H1 (cell line): ENCODE measurements at regions not wholly inside any gene's neighbourhood (a gene's known extent, or its start where the extent isn't known, plus 50 kb on each side); places are given as distances from the start of the nearest gene placed in this dataset.

ENCODE experiments used
- CTCF ChIA-PET: fragments of 300-600 bp; sonication (Branson Sonifier 250); formaldehyde crosslinking; loops from one replicate; lab custom pipeline; 2021; ENCODE audit not compliant: partially characterized antibody; lab: Charles Lee
- POLR2A ChIA-PET: fragments of 300-600 bp; sonication (Branson Sonifier 250); formaldehyde crosslinking; loops from one replicate; lab custom pipeline; 2021; ENCODE audit warnings: inconsistent platforms; ENCODE audit not compliant: partially characterized antibody; lab: Charles Lee
- DNase-seq, 2 experiments: peaks; one replicate each; pipeline versions ENCODE4 v3.0.0 to v3.0.0-alpha.2; 2010 to 2022; ENCODE audit warnings: low spot score in 2 of 2, low read depth in 1 of 2, mixed read lengths in 1 of 2
- FAIRE-seq: peaks from 2 replicates; lab custom pipeline; 2011; peaks lifted over from hg19 to GRCh38; lab: Jason Lieb, UNC
- H2AFZ ChIP-seq: 2 replicates; pipeline ENCODE4 v1.8.1; 2012; ENCODE audit warnings: low read length, inconsistent platforms
- H2AK5ac ChIP-seq: 2 replicates; pipeline ENCODE4 v1.6.1; 2013; ENCODE audit warnings: low read depth, low read length
- H2BK120ac ChIP-seq: replicated peaks from 2 replicates; pipeline ENCODE3; 2013; ENCODE audit warnings: low read depth, low read length, inconsistent platforms
- H2BK12ac ChIP-seq: 2 replicates; pipeline ENCODE4 v1.6.1; 2013; ENCODE audit warnings: low read depth, low read length
- H2BK15ac ChIP-seq: 2 replicates; pipeline ENCODE4 v1.6.1; 2013; ENCODE audit warnings: low read length
- H2BK20ac ChIP-seq: 2 replicates; pipeline ENCODE4 v1.6.1; 2013; ENCODE audit warnings: low read length
- H2BK5ac ChIP-seq: 2 replicates; pipeline ENCODE4 v1.6.1; 2013; ENCODE audit warnings: low read depth, low read length
- H3K14ac ChIP-seq: 2 replicates; pipeline ENCODE4 v1.6.1; 2013; ENCODE audit warnings: inconsistent platforms; ENCODE audit not compliant: insufficient read length
- H3K18ac ChIP-seq: 2 replicates; pipeline ENCODE4 v1.6.1; 2013; ENCODE audit warnings: low read length; ENCODE audit errors: extremely low read depth
- H3K23ac ChIP-seq: 2 replicates; pipeline ENCODE4 v1.6.1; 2013; ENCODE audit warnings: inconsistent platforms; ENCODE audit not compliant: insufficient read length
- H3K23me2 ChIP-seq: 2 replicates; pipeline ENCODE4 v1.6.1; 2013; ENCODE audit warnings: low read depth, low read length
- H3K27ac ChIP-seq: 2 replicates; pipeline ENCODE4 v1.6.1; 2011; ENCODE audit warnings: low read depth, low read length, inconsistent platforms
- H3K27me3 ChIP-seq, 4 experiments: replicated peaks in 1 of 4; 1 replicate in 1 of 4; 2 replicates in 3 of 4; pipeline versions ENCODE4 v1.6.1 to v1.8.1; 2011 to 2013; ENCODE audit warnings: low read length in 3 of 4, mild to moderate bottlenecking in 3 of 4, inconsistent platforms in 2 of 4, mixed read lengths in 2 of 4, moderate library complexity in 1 of 4; ENCODE audit not compliant: control insufficient read depth in 3 of 4, insufficient read depth in 3 of 4; ENCODE audit errors: extremely low read depth in 1 of 4
- H3K36me3 ChIP-seq, 4 experiments: 2 replicates each; pipeline versions ENCODE4 v1.6.1 to v1.8.1; 2011 to 2013; ENCODE audit warnings: mild to moderate bottlenecking in 4 of 4, low read length in 3 of 4, moderate library complexity in 2 of 4, control low read depth in 1 of 4, inconsistent platforms in 1 of 4; ENCODE audit not compliant: insufficient read depth in 4 of 4, control insufficient read depth in 2 of 4
- H3K4ac ChIP-seq: replicated peaks from 2 replicates; pipeline ENCODE3; 2013; ENCODE audit warnings: low read length, low read depth, mixed read lengths, inconsistent platforms; ENCODE audit not compliant: insufficient read length
- H3K4me1 ChIP-seq, 4 experiments: replicated peaks in 1 of 4; 1 replicate in 1 of 4; 2 replicates in 3 of 4; pipeline versions ENCODE4 v1.6.1 to v1.8.1; 2011 to 2013; ENCODE audit warnings: low read length in 3 of 4, inconsistent platforms in 2 of 4, mixed read lengths in 1 of 4; ENCODE audit not compliant: insufficient read depth in 4 of 4, control insufficient read depth in 3 of 4
- H3K4me2 ChIP-seq, 2 experiments: 2 replicates each; pipeline versions ENCODE4 v1.6.1 to v1.8.1; 2011 to 2013; ENCODE audit warnings: low read depth in 2 of 2, low read length in 2 of 2, control low read depth in 1 of 2, inconsistent platforms in 1 of 2, mild to moderate bottlenecking in 1 of 2; ENCODE audit not compliant: insufficient read depth in 1 of 2
- H3K4me3 ChIP-seq, 4 experiments: fragments of 200-600, 300-600 bp in 1 of 4; sonication (generic), shearing (Covaris generic), sonication (Bioruptor Twin) in 1 of 4; 2 replicates each; pipeline versions ENCODE4 v1.5.1 to v1.8.1; 2011 to 2016; ENCODE audit warnings: low read length in 4 of 4, low read depth in 3 of 4, control low read depth in 2 of 4, inconsistent platforms in 2 of 4, mild to moderate bottlenecking in 2 of 4, mixed read lengths in 1 of 4, moderate library complexity in 1 of 4; ENCODE audit not compliant: insufficient read depth in 2 of 4; ENCODE audit errors: extremely low read depth in 1 of 4
- H3K56ac ChIP-seq: replicated peaks from 2 replicates; pipeline ENCODE3; 2013; ENCODE audit warnings: low read depth, mild to moderate bottlenecking, mixed read lengths, low read length, inconsistent platforms; ENCODE audit not compliant: insufficient read length
- H3K79me1 ChIP-seq: 2 replicates; pipeline ENCODE4 v1.6.1; 2013; ENCODE audit warnings: low read depth, low read length, control low read depth
- H3K79me2 ChIP-seq, 2 experiments: 2 replicates each; pipeline versions ENCODE4 v1.6.1 to v1.8.1; 2012 to 2013; ENCODE audit warnings: low read length in 2 of 2, mild to moderate bottlenecking in 2 of 2, inconsistent platforms in 1 of 2; ENCODE audit not compliant: insufficient read depth in 2 of 2, control insufficient read depth in 1 of 2
- H3K9ac ChIP-seq, 4 experiments: replicated peaks in 1 of 4; 1 replicate in 1 of 4; 2 replicates in 3 of 4; pipeline versions ENCODE4 v1.6.1 to v1.8.1; 2011 to 2013; ENCODE audit warnings: low read depth in 3 of 4, low read length in 3 of 4, control low read depth in 2 of 4, mild to moderate bottlenecking in 2 of 4, moderate library complexity in 2 of 4, inconsistent platforms in 1 of 4; ENCODE audit errors: extremely low read depth in 1 of 4
- H3K9me3 ChIP-seq, 2 experiments: 2 replicates each; pipeline versions ENCODE4 v1.6.1 to v1.8.1; 2012 to 2013; ENCODE audit warnings: mild to moderate bottlenecking in 2 of 2, moderate library complexity in 2 of 2, control low read depth in 1 of 2, inconsistent platforms in 1 of 2, low read depth in 1 of 2, low read length in 1 of 2, mixed read lengths in 1 of 2; ENCODE audit not compliant: insufficient read depth in 2 of 2
- H4K20me1 ChIP-seq, 2 experiments: replicated peaks in 1 of 2; 2 replicates each; pipeline versions ENCODE3 to v1.8.1; 2011 to 2013; ENCODE audit warnings: inconsistent platforms in 2 of 2, low read length in 2 of 2, mild to moderate bottlenecking in 1 of 2; ENCODE audit not compliant: insufficient read depth in 2 of 2, control insufficient read depth in 1 of 2
- H4K5ac ChIP-seq: 2 replicates; pipeline ENCODE4 v1.6.1; 2013; ENCODE audit warnings: low read length, low read depth, mixed read lengths, inconsistent platforms; ENCODE audit not compliant: insufficient read length
- H4K8ac ChIP-seq: 2 replicates; pipeline ENCODE4 v1.8.0; 2013; ENCODE audit warnings: mild to moderate bottlenecking, moderate library complexity, low read length, inconsistent platforms; ENCODE audit not compliant: insufficient read depth; ENCODE audit errors: extremely low read depth
- H4K91ac ChIP-seq: replicated peaks from 2 replicates; pipeline ENCODE3; 2013; ENCODE audit warnings: low read length, mixed read lengths, inconsistent platforms; ENCODE audit not compliant: insufficient read length
- FOSL1 ChIP-seq: IDR thresholded peaks from 2 replicates; pipeline ENCODE4 v1.6.1; 2011; ENCODE audit warnings: mild to moderate bottlenecking, low read depth, low read length, moderate library complexity; ENCODE audit not compliant: insufficient read depth
- WGBS, 2 experiments: shearing (Covaris generic) in 1 of 2; methylation state at CpG; one replicate each; pipeline versions ENCODE4 v1.1.6 to v1.1.7; 2013 to 2015; ENCODE audit warnings: low lambda C conversion rate in 2 of 2, mixed read lengths in 2 of 2, inconsistent platforms in 1 of 2, low coverage in 1 of 2, missing lambda C conversion rate in 1 of 2; ENCODE audit not compliant: insufficient replicate concordance in 2 of 2, insufficient coverage in 1 of 2, insufficient read length in 1 of 2; ENCODE audit errors: extremely low coverage in 1 of 2, missing lambda C conversion rate in 1 of 2; 5-methylcytosine and 5-hydroxymethylcytosine counted together

- Histone ChIP-seq H3K79me2 (no peaks in the 10 kb centered on the region), H2BK120ac (no peak overlapping the region), H3K27me3 (no peaks in the 10 kb centered on the region), H2AFZ (peak overlapping the region; percentile 76; the same call in 1 of the 2 replicates), H3K4ac (no peak overlapping the region), H3K27ac (no peak overlapping the region), H4K91ac (no peak overlapping the region), H3K4me2 (no peak overlapping the region), H2BK15ac (no peak overlapping the region), H3K4me1 (peaks cover 0 to 10% (median under 1%) of the 10 kb centered on the region in 4 experiments; a peak in 5 of 7 replicates), H3K79me1 (no peaks in the 10 kb centered on the region), H4K8ac (no peak overlapping the region), H4K5ac (no peak overlapping the region), H2BK5ac (no peak overlapping the region), H3K9me3 (0 out of 4 replicates have a peak, but pooled peaks cover 0 to 2% of the 10 kb centered on the region in 2 experiments), H3K4me3 (no peak overlapping the region), H3K18ac (no peak overlapping the region), H3K56ac (no peak overlapping the region), H2BK12ac (no peak overlapping the region), H4K20me1 (no peaks in the 10 kb centered on the region), H3K9ac (no peak overlapping the region), H3K23me2 (no peaks in the 10 kb centered on the region), H3K14ac (no peak overlapping the region), H3K23ac (no peak overlapping the region), H2BK20ac (no peak overlapping the region), H2AK5ac (no peak overlapping the region)
- no peak for FAIRE-seq
- DNase-seq, result no peak
- 74% methylated on average over 8 of the region's 8 CpGs; no CpG with 5 or more reads in 1 of the 2 experiments for WGBS, 2 experiments
- CTCF ChIA-PET, result interaction anchor here (0.6 to 1.0 kb wide), 6 partner anchors 20 to 1069 kb away, joined by 3 to 5 read pairs (median 4); no protein-coding TSS in a partner anchor
- no peak for TF ChIP-seq FOSL1
- TF ChIP-seq, all 59 proteins: peak for 0
- H3K36me3 ChIP-seq, result no peaks in the 10 kb centered on the region
- POLR2A ChIA-PET, result no interaction called here
Measured at GRCh38 chr6:85865420-85866369, 223.0 kb upstream of the SYNCRIP start.
